Esophagus squamous epithelium (tissue), 5 donors: ENCODE measurements at regions not wholly inside any gene's neighbourhood (a gene's known extent, or its start where the extent isn't known, plus 50 kb on each side); places are given as distances from the start of the nearest gene placed in this dataset.

Experiments
- DNase-seq: peaks from one replicate; lab custom pipeline; 2025; lab: John Stamatoyannopoulos, UW
- H3K27ac ChIP-seq, 4 donors: fragments of 200-600 bp; sonication (generic); one replicate each; pipeline ENCODE4 v1.5.1; 2016 to 2019; ENCODE audit warnings: mild to moderate bottlenecking in 1 of 4
- H3K27me3 ChIP-seq, 4 donors: fragments of 200-600 bp; sonication (generic); 1 replicate in 3 of 4; 2 replicates in 1 of 4; pipeline versions ENCODE4 v1.5.1 to v1.6.0; 2017 to 2021; ENCODE audit warnings: antibody characterized with exemption in 1 of 4
- H3K36me3 ChIP-seq, 3 donors: fragments of 200-600 bp; sonication (generic); one replicate each; pipeline ENCODE4 v1.5.1; 2016 to 2019
- H3K4me1 ChIP-seq, 3 donors: fragments of 200-600 bp; sonication (generic); one replicate each; pipeline ENCODE4 v1.5.1; 2017 to 2019
- H3K4me3 ChIP-seq, 4 donors: fragments of 200-600 bp; sonication (generic); 1 replicate in 3 of 4; 2 replicates in 1 of 4; pipeline ENCODE4 v1.5.1; 2016 to 2019; ENCODE audit warnings: mild to moderate bottlenecking in 2 of 4, moderate library complexity in 1 of 4
- H3K9me3 ChIP-seq, 3 donors: fragments of 200-600 bp; sonication (generic); one replicate each; pipeline ENCODE4 v1.5.1; 2016 to 2019
- CTCF ChIP-seq, 6 experiments: fragments of 450-650 bp in 4 of 6; fragments of 200-600 bp in 2 of 6; sonication (generic) in 2 of 6; IDR thresholded peaks; one replicate each; pipeline ENCODE4 v1.5.1; 2016 to 2019; ENCODE audit warnings: antibody characterized with exemption in 6 of 6, mild to moderate bottlenecking in 4 of 6, moderate library complexity in 4 of 6
- POLR2A ChIP-seq, 4 donors: fragments of 450-650 bp; IDR thresholded peaks; one replicate each; pipeline ENCODE4 v1.6.1; 2017; ENCODE audit warnings: antibody characterized with exemption in 4 of 4, mild to moderate bottlenecking in 4 of 4, moderate library complexity in 3 of 4
- WGBS, 2 donors: methylation state at CpG; one replicate each; pipeline ENCODE4 v1.1.5; 2018; 5-methylcytosine and 5-hydroxymethylcytosine counted together
- intact Hi-C: fragments of 100-400 bp; cut with DNase I; formaldehyde crosslinking; loops from one replicate; pipeline ENCODE4 v1.15.0; 2022
- donor health status: DM: yes; HTN: yes; CAD: no.

GRCh38 chr6:14216946-14217684 lies 99.5 kb downstream of the CD83 start:
- intact Hi-C loops = loop anchor here (10.0 kb wide), 1 partner anchor 1028 kb away; the partner anchor contains the start of gene JARID2
- Histone ChIP-seq H3K27me3 (no peaks in the 10 kb centered on the region), H3K27ac (no peak overlapping the region), H3K4me3 (no peak overlapping the region), H3K4me1 (peaks cover 0 to 38% (median 5%) of the 10 kb centered on the region in 3 donors), H3K9me3 (no peaks in the 10 kb centered on the region), H3K36me3 (no peaks in the 10 kb centered on the region)
- WGBS, 2 donors = 89 to 90% methylated on average over 13 of the region's 13 CpGs
- DNase-seq = no peak
- TF ChIP-seq CTCF (IDR thresholded peaks at IDR 0.05) = no peak

- Histone ChIP-seq H3K27me3 (no peaks in the 10 kb centered on the region), H3K4me1 (peaks cover 0 to 35% (median 0%) of the 10 kb centered on the region in 3 donors), H3K4me3 (no peak overlapping the region), H3K27ac (peak overlapping the region in 1 of 4 donors; percentile 9), H3K36me3 (no peaks in the 10 kb centered on the region), H3K9me3 (no peaks in the 10 kb centered on the region)
- intact Hi-C loops = loop anchor here (10.0 kb wide), 1 partner anchor 1027 kb away; the partner anchor contains the start of gene JARID2
- TF ChIP-seq POLR2A (IDR thresholded peaks at IDR 0.05) = no peak
- TF ChIP-seq CTCF (IDR thresholded peaks at IDR 0.05) = no peak
- DNase-seq = no peak
- WGBS, 2 donors = 70 to 74% methylated on average over 12 of the region's 12 CpGs
Observed at GRCh38 chr6:14217728-14218518, 100.4 kb downstream of the CD83 start.

DNA sequence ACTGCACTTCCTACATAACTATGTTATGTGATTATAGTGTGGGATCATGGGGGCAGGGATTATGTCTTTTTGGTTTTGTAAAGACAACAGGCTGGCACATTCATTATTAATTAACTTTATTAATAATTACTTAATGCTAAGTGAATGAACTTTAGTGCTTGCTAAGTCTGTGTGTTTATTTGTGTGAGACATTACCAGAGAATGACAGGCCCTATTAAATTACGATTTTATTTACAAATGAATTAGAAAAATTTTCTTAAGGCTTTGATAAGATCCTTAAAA lies 100.9 kb downstream of the CD83 start:
- no peaks in the 10 kb centered on the region for H3K36me3 ChIP-seq
- H3K4me3 ChIP-seq = no peak overlapping the region
- WGBS, 2 donors = 72 to 73% methylated on average over 1 of the region's 1 CpG
- no peak overlapping the region for H3K27ac ChIP-seq
- H3K27me3 ChIP-seq = no peaks in the 10 kb centered on the region
- intact Hi-C loops = loop anchor here (10.0 kb wide), 1 partner anchor 1026 kb away; the partner anchor contains the start of gene JARID2
- peaks cover 0 to 35% (median 0%) of the 10 kb centered on the region in 3 donors for H3K4me1 ChIP-seq
- no peaks in the 10 kb centered on the region for H3K9me3 ChIP-seq
- DNase-seq = no peak
- TF ChIP-seq POLR2A (IDR thresholded peaks at IDR 0.05) (no peak), CTCF (IDR thresholded peaks at IDR 0.05) (no peak)

GRCh38 chr6:14221564-14222279 lies 104.2 kb downstream of the CD83 start:
- no peak overlapping the region for H3K4me3 ChIP-seq
- no peak for TF ChIP-seq CTCF (IDR thresholded peaks at IDR 0.05)
- TF ChIP-seq POLR2A (IDR thresholded peaks at IDR 0.05) = no peak
- peaks cover 0 to 4% (median 0%) of the 10 kb centered on the region in 3 donors for H3K9me3 ChIP-seq
- H3K36me3 ChIP-seq = no peaks in the 10 kb centered on the region
- 93 to 98% methylated on average over 8 of the region's 8 CpGs for WGBS, 2 donors
- H3K27ac ChIP-seq = no peak overlapping the region
- H3K27me3 ChIP-seq = no peaks in the 10 kb centered on the region
- H3K4me1 ChIP-seq = peaks cover 0 to 35% (median 0%) of the 10 kb centered on the region in 3 donors
- intact Hi-C loops = no loop called here
- no peak for DNase-seq
